ENCODE measurements at regions not wholly inside any gene's neighbourhood (a gene's known extent, or its start where the extent isn't known, plus 50 kb on each side); places are given as distances from the start of the nearest gene placed in this dataset.
"Not testable (repeated sequence)": the region's sequence is repeated elsewhere in the genome, so short reads cannot be mapped to it uniquely, and the experiment has no call there.

DNA sequence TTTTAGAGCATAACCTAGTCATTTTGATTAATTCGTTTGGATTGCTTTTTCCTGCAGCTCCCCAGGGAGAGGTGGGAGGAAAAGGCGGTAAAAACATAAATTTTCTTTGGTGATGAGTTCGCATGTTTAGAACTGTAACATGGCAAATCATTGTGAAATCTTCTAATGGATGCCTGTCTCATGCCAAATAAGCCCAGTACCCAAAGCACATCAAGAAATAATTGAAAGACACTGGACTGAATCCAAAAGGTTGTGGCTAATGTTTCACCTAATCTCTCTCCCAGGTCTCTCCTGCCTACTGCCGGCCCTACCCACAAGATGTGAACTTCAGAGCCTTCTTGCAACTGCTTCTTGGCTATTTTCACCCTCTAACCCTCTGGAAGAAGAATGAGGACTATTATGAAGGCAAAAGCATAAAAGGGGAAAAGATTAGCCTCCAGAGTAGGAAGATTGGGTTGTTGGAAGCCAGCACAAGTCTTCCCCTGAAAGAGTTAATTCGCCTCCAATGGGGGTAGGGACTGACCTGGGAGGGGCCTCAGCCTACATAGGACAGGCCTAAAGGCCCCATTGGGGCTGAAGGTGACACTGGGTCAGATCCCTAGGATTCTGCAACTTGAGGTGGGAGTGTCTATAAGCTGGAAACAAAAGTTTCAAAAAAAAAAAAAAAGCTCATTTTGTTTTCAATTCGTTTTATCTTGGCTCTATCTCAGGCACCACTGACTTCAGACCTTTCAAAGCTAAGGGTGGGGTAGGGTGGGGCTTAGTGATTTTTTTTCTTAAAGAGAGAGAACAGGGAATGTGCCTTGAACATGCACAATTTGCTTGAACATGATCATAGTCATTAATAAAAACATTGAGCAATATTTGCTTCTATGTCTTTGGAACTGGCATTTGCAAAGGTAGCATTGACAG, 278.6 kb upstream of the KLF3 start:
- no peak for DNase-seq (ENCODE audit: low spot score)

DNA sequence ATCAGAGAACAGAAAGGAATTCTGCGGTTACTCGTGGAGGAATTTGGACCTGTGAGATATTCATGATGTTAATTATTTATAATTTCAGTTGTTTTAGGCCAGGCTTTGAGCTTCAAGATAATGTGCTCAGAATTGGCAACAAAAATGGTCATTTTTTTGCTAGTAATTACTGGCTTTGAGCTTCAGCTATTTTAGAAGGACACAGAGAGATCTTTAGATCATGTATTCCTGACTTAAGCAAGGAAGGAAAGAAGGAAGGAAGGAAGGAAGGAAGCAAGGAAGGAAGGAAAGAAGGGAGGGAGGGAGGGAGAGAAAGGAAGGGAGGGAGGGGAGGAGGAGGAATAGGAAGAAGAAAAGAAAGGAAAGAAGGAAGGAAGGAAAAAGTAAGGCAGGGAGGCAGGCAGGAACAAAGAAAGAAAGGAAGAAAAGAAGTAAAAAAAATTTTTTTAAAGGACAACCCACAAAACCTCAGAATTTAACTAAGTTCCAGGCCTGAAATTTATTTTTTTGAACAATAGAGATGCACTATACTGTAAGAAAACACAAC, 277.9 kb upstream of the KLF3 start:
- DNase-seq (ENCODE audit: low spot score) = no peak

DNA sequence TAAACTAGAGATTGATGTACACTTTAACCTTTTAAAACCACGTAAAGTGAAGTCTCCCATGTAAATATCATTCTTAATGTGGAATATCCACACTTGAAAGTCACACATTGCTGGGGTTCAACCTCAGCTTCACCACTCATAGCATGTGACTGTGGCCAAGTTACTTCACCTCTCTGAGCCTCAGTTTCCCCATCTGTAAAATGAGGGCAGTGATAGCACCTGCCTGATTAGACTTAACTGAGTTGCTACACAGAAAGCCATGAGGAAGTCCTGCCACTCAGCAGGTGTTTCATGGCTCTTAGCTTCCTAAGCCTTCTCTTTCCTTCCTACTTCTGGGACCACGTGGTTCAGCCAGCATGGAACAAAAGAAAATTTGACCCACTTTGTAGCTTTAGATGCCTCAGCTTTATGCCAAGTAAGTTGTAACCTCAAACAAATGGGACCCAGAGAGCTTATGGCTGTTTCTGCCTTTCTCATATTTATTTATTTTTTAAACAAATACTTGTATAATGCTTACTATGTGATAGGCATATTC, 277.3 kb upstream of the KLF3 start:
- DNase-seq (ENCODE audit: low spot score) = no peak

DNA sequence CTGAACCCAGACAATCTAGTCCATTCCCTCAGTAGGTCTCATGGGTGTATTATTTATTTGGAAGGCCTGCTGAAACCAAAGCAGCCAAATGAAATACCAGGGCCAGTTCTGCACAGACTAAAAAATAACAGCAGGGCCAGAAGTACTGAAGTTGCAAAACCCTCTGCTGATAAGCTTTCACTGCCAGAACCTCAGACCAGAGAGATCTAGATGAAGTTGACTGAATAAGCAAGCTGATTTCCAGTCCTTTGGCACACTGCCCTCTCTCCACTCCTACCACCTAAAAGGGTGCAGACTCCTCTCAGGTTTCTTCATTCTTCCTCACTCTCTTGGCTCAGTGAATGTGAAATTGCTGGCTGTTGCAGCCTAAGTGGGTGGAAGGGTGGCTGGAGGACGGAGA, 276.7 kb upstream of the KLF3 start:
- DNase-seq (ENCODE audit: low spot score) = no peak

DNA sequence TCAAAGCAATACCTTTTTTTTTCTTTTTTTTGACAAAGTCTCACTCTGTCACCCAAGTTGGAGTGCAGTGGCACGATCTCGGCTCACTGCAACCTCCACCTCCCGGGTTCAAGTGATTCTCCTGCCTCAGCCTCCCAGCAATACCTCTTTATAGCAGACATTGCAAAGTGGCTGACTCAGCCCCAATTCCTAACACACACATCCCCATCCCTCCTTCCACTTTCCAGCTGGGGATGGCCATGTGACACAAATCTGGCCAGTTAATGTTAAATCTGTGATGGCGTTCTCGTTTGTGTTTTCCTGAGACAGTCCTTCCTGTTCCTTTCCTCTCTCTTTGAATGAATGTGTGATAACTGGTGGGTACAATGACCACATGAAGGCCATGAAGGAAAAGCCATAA, 276.2 kb upstream of the KLF3 start:
- DNase-seq (ENCODE audit: low spot score) = no peak

DNA sequence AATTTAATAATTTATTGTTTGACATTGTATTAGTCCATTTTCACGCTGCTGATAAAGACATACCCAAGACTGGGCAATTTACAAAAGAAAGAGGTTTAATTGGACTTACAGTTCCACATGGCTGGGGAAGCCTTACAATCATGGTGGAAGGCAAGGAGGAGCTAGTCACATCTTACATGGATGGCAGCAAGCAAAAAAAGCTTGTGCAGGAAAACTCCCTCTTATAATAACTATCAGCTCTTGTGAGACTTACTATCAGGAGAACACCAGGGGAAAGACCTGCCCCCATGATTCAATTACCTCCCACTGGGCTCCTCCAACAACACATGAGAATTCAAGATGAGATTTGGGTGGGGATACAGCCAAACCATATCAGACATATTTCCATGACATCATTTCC, 275.1 kb upstream of the KLF3 start:
- DNase-seq (ENCODE audit: low spot score) = not testable (repeated sequence)

DNA sequence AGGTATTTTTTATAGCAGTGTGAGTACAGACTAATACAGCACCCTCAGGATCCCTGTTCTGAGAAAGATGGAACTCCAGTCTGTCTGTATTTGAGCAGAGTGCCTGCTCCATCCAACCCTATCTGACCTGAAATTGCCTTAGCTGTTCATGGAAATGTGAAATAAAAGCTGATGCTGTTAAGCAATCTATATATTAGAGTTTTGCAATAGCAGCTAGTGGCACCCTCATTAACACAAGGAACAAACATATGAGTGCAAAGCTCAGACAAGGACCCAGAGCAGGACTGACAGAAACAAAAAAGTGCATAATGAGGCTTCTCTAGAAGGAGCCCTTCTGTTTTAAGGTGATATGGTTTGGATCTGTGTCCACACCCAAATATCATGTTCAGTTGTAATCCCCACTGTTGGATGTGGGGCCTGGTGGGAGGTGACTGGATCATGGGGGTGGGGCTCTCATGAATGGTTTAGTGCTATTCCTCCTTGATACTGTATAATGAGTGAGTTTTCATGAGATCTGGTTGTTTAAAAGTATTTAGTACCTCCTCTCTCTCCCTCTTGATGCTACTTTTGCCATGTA, 272.9 kb upstream of the KLF3 start:
- DNase-seq (ENCODE audit: low spot score) = no peak

DNA sequence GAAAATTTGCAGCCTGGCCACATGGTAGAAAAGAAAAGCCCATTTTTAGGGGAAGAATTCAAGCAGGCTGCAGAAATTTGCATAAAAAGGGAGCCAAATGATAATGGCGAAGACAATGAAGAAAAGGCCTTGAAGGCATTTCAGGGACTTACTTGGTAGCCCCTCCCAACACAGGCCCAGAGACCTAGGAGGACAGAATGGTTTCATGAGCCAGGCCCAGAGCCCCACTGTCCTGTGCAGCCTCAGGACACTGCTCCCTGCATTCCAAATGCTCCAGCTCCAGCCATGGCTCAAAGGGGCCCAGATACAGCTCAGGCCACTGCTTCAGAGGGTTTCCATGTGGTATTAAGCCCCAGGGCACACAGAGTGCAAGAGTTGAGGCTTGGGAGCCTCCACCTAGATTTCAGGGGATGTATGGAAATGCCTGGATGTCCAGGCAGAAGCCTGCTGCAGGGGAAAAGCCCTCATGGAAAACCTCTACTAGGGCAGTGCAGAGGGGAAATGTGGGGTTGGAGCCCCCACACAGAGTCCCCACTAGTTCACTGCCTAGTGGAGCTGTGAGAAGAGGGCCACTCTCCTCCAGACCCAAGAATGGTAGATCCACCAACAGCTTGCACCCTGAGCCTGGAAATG, 271.7 kb upstream of the KLF3 start:
- no peak for DNase-seq (ENCODE audit: low spot score)

DNA sequence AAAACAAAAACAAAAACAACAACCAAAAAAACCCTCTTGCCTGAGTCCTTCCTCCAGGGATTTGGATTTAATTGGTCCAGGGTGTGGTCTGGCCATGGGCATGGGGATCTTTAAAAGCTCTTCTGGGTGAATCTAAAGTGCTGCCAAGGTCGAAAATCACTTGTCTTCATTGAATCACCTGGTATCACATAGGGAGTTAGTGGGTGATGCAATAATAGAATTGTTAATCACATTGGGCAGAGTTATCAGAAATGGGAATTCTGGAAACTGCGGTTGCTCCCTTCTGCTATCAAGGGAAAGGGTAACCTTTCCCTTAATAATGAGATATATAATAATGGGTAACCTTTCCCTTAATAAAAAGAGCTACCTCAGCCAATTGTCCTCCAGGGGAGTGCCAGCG, 267.9 kb upstream of the KLF3 start:
- no peak for DNase-seq (ENCODE audit: low spot score)

DNA sequence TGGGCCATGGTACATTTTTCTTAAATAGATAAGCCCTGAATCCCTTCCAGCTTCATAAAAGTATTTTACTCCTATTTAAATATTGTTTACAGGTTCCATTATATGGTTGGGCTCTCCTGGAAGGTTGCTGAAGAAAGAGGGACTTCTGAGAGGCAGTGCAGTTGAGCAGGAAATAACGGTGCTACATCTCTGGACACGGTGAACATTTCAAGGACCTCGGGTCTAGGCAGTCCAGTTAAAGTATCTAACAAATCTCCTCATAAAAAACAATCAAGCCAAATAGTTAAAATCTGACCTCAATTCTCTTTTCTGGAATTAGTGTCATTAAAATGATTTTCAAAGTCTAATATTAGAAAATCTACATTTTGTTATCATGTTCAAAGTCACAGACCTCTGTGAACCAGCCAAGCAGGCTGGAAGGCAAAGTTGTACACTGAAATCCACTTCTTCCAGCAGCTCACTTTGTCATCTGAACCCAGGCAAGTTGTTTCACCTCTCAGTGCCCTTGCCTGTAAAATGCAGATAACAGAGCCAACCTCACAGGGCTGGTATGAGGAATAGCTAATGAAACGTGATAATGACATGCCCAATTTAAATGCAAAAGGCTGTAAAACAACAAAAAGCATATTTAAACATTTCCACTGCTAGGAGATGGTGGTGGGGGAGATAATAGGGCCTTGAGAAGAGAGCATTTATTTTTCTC, 267.0 kb upstream of the KLF3 start:
- DNase-seq (ENCODE audit: low spot score) = no peak

DNA sequence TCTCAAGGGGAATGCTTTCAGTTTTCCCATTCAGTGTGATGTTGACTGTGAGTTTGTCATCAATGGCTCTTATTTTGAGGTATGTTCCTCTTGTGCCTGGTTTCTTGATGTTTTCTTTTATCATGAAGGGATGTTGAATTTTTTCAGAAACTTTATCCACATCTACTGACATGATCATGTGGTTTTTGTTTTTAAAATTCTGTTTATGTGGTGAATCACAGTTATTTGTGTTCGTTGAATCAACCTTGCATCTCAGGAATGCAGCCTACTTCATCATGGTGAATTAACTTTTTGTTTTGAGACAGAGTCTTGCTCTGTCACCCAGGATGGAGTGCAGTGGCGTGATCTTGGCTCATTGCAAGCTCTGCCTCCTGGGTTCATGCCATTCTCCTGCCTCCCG, 263.1 kb upstream of the KLF3 start:
- DNase-seq (ENCODE audit: low spot score) = no peak

DNA sequence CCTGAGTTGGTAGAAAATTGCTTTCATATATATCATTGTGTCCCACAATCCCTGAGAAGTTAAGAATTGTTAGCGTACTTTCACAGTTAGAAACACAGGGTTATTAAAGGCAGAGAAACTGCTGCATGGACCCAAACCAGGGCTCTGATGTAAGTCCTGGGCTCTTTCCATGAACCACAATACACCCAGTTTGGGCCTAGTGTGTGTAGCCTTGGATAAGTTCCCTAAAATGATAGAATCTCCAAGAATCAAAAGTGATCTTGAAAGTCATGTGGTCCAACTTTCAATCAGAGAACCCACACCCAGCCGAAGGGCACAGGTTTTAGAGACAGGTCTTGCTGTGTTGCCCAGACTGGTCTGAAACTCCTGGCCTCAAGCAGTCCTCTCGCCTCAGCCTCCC, 257.8 kb upstream of the KLF3 start:
- no peak for DNase-seq (ENCODE audit: low spot score)

DNA sequence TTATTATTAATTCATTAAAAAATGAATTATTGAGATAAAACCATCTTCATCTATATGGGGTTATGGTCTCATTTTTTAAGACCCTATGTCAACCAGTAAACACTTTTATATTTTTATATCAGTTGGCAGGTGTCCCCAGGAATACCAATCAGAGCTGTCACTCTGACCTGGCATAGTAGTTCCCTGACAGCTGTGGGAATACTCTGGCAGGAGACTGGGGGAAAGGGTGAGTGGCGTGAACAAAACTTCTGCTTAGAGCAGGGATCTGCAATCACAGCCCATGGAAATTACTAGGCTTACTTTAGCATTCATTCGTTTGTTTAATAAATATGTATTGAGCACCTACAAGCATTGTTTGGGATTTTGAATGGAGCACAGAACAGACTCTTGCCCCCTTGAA, 254.1 kb upstream of the KLF3 start:
- no peak for DNase-seq (ENCODE audit: low spot score)

DNA sequence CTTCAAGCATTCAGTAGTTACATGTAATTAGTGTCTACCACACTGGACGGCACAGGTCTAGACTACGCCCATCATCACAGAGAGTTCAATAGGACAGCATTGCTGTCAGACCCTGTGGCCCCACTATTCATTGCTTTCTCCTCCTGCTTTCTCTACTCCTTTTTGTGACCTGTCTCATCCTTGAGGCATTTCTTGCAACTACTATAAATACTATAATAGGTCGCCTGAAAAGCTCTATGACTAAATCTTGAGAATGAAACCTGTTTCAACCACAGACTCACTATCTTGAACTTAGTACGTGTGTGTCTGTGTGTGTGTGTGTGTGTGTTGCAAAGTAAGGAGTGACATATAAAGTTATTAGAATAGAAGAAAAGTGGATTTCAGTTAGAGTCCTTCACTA, 252.9 kb upstream of the KLF3 start:
- DNase-seq (ENCODE audit: low spot score) = no peak

DNA sequence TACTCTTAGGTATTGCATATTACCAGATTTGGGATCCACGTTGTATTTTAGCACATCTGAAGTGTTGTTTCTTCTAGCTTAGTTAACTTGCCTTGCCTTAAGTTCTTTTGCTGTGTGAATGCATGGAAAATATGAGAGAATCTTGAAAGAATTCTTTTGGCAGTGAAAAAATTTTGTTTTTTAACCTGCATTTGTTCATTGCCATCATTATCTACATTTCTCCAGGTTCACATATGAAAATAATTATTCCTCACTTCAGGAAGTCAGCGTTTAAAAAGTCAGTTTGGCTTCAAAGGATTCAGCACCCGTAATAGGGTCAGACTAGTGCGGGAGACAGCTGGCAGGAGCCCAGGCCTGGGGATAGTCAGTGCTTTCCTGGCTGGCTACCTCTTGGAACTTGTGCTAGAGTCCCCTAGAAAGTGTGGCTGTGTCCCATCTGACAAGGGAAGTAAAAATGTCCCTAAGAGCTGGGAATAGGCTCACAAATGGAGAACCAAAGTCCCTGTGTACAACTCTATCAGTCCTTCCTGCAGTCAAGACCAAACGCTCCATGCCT, 251.9 kb upstream of the KLF3 start:
- DNase-seq (ENCODE audit: low spot score) = no peak

DNA sequence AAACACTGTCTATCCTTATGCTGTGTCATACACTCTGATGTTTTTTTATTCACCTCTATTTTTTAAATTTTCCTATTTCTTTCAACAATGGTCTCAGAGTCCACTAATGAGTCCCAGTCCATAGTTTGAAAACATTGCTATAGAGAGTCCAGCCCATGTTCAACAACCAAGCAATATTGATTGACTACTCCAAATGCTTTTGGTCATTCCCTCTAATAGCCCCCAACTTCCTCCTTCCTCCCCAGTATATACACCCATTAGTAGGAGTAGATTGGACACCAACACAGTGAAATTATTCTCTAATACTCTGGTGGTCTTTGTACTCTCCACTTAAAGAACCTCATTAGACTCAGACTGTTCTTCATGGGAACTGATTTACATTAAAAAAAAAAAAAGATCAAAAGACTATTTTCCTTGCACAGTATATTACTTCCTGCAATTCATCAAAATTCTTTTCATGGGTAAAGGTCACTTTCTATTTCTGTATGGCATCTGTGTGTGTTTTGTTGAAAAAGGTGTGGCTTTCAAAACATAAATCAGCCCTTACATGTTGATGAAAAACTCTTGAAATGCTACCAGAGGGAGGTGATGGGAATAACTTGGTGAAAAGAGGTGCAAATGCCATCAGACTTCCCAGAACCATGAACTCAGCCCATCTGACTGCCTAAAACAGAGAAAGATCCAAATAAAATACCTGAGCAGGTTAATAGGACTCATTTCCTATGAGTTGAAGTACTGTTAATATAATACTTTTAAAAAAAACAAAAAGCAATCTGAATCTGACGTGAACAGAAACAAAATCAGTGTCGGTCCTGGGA, 250.3 kb upstream of the KLF3 start:
- DNase-seq (ENCODE audit: low spot score) = no peak

DNA sequence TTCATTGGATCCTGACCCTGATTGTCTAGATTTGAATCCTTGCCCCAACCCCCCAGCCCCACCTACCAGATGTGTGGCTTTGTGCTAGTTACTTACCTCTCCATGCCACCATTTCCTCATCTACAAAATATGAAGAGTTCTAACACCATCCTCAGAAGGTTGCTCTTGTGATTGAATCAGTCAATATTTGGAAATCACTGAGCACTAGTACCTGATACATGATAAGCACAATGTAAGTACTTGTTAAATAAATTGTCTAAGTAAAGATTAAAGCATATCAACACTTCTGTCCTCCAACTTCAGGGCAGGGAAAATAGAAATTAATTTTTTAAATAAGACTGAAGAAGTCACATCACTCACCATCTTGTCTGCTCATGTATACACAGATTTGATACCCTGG, 249.6 kb upstream of the KLF3 start:
- DNase-seq (ENCODE audit: low spot score) = no peak

DNA sequence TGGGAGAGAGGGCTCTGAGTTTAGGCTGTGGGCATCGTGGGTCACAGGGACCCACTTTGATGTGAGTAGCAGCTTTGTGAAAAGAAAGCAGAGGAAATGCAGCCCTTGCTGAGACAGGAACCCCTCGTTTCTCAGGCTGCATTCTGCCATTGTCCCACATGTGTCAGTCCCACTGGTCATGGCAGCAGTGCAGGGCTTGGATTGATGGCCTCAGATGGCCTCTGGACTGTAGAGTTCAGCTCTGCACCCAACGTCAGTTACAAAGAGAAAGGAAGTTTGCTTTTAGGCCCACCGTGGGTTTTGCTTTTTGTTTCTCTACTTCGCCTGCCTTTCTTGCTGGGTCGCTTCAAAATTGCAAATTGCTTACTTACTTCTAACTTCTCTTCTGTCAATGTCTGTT, 248.3 kb upstream of the KLF3 start:
- no peak for DNase-seq (ENCODE audit: low spot score)

DNA sequence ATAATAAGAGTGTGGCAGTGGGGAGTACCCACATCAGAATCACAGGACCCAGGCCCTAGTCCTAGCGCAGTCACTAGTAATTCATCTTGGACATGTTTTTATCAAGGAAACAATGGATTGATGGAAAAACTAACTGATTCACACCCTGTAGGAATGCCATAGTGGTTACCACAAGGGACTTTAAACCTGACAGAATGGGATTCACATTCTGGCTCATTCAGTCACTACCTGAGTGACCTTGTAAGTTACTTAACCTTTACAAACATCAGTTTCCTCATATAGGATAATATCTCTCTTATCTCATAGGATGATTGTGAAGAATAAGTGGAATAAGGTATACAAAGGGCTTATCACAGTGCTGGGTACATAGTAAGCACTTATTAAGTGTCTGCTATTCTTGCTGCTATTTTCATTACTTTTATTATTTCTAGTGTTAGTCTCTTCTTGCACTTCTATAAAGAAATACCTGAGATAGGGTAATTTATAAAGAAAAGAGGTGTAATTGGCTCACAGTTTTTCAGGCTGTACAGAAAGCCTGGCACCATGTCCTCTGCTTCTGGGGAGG, 247.5 kb upstream of the KLF3 start:
- DNase-seq (ENCODE audit: low spot score) = no peak

DNA sequence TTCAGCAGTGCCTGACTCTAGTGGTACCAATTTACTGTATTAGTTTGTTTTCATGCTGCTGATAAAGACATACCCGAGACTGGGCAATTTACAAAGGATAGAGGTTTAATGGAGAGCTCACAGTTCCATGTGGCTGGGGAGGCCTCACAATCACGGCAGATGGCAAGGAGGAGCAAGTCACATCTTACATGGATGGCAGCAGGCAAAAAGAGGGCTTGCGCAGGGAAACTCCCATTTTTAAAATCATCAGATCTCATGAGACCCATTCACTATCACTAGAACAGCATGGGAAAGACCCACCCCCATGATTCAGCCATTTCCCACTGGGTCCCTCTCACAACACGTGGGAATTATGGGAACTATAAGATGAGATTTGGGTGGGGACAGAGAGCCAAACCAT, 243.7 kb upstream of the KLF3 start:
- DNase-seq (ENCODE audit: low spot score) = not testable (repeated sequence)

DNA sequence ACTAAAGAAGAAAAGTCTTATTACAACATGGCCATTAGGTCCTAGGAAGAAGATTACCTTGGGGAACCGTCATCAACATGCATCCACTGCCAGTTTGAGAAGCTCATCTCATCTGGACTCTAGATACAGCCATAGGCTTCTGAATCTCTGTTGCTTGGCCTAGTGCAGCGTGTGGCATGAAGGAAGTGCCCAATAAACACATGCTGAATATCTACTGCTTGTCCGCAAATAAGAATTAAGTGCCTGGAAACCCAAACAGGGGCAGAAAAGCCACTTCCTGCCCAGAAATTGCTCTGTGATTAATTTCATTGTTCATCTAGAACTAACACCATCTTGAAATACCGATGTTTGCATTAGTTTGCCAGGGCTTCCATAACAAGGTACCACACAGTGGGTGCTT, 241.1 kb upstream of the KLF3 start:
- no peak for DNase-seq (ENCODE audit: low spot score)
